Activated CD4-positive, CD25-positive, alpha-beta regulatory T cell (primary cell): ENCODE measurements at regions not wholly inside any gene's neighbourhood (a gene's known extent, or its start where the extent isn't known, plus 50 kb on each side); places are given as distances from the start of the nearest gene placed in this dataset.
"Not testable (repeated sequence)": the region's sequence is repeated elsewhere in the genome, so short reads cannot be mapped to it uniquely, and the experiment has no call there.

ENCODE experiments used
- DNase-seq, 4 experiments: peaks; one replicate each; lab custom pipeline; 2025; lab: John Stamatoyannopoulos, UW

GRCh38 chr5:166602271-166602670 is 1689.2 kb upstream of the WWC1 start:
- DNase-seq, result no peak

- no peak for DNase-seq
Observed at GRCh38 chr5:166617507-166617906, 1673.9 kb upstream of the WWC1 start.

GRCh38 chr5:166618526-166618925 is 1672.9 kb upstream of the WWC1 start:
- DNase-seq, result no peak

- DNase-seq, result no peak
Observed at GRCh38 chr5:166624573-166624972, 1666.9 kb upstream of the WWC1 start.

- no peak for DNase-seq
Observed at GRCh38 chr5:166625210-166625865, 1666.1 kb upstream of the WWC1 start.

- no peak for DNase-seq
Observed at GRCh38 chr5:166637295-166637694, 1654.2 kb upstream of the WWC1 start.

- DNase-seq, result no peak
Observed at GRCh38 chr5:166639151-166639550, 1652.3 kb upstream of the WWC1 start.

GRCh38 chr5:166640136-166640535 is 1651.3 kb upstream of the WWC1 start:
- not testable (repeated sequence) for DNase-seq

- no peak for DNase-seq
Observed at GRCh38 chr5:166648736-166649135, 1642.7 kb upstream of the WWC1 start.

- DNase-seq, result no peak
Observed at GRCh38 chr5:166649676-166650075, 1641.8 kb upstream of the WWC1 start.

GRCh38 chr5:166651234-166651633 is 1640.2 kb upstream of the WWC1 start:
- no peak for DNase-seq

GRCh38 chr5:166671811-166672210 is 1619.6 kb upstream of the WWC1 start:
- DNase-seq, result no peak

GRCh38 chr5:166672431-166672830 is 1619.0 kb upstream of the WWC1 start:
- DNase-seq, result no peak

- DNase-seq, result no peak
Observed at GRCh38 chr5:166677891-166678290, 1613.6 kb upstream of the WWC1 start.

GRCh38 chr5:166679331-166679730 is 1612.1 kb upstream of the WWC1 start:
- no peak for DNase-seq

- DNase-seq, result no peak
Observed at GRCh38 chr5:166695326-166695725, 1596.1 kb upstream of the WWC1 start.

GRCh38 chr5:166708291-166708690 is 1583.2 kb upstream of the WWC1 start:
- DNase-seq, result no peak

- no peak for DNase-seq
Observed at GRCh38 chr5:166709691-166710090, 1581.8 kb upstream of the WWC1 start.

- DNase-seq, result no peak
Observed at GRCh38 chr5:166710271-166710670, 1581.2 kb upstream of the WWC1 start.

GRCh38 chr5:166712447-166713185 is 1578.8 kb upstream of the WWC1 start:
- no peak for DNase-seq

GRCh38 chr5:166713295-166713694 is 1578.2 kb upstream of the WWC1 start:
- DNase-seq, result no peak

GRCh38 chr5:166716856-166717492 is 1574.5 kb upstream of the WWC1 start:
- no peak for DNase-seq

- DNase-seq, result no peak
Observed at GRCh38 chr5:166719991-166720390, 1571.5 kb upstream of the WWC1 start.
